Type B pancreatic cell (in vitro differentiated cells): ENCODE measurements at regions not wholly inside any gene's neighbourhood (a gene's known extent, or its start where the extent isn't known, plus 50 kb on each side); places are given as distances from the start of the nearest gene placed in this dataset.
"Not testable (repeated sequence)": the region's sequence is repeated elsewhere in the genome, so short reads cannot be mapped to it uniquely, and the experiment has no call there.

Experiments
- DNase-seq: peaks from one replicate; pipeline ENCODE4 v3.0.0; 2021; ENCODE audit warnings: mixed read lengths; ENCODE audit not compliant: unreplicated experiment; ENCODE audit errors: extremely low spot score
- H3K27ac Mint-ChIP-seq: 2 replicates; pipeline ENCODE4 v1.8.0; 2021; ENCODE audit warnings: mild to moderate bottlenecking, mixed read lengths
- H3K27me3 Mint-ChIP-seq: 2 replicates; pipeline ENCODE4 v1.8.0; 2021; ENCODE audit warnings: mixed read lengths
- H3K36me3 Mint-ChIP-seq: 2 replicates; pipeline ENCODE4 v1.8.0; 2021; ENCODE audit warnings: mixed read lengths
- H3K4me1 Mint-ChIP-seq: one replicate; pipeline ENCODE4 v1.8.0; 2021; ENCODE audit warnings: mixed read lengths; ENCODE audit not compliant: unreplicated experiment
- H3K4me3 Mint-ChIP-seq: 2 replicates; pipeline ENCODE4 v1.8.0; 2021; ENCODE audit warnings: mild to moderate bottlenecking, mixed read lengths
- H3K9me3 Mint-ChIP-seq: 2 replicates; pipeline ENCODE4 v1.8.0; 2021; ENCODE audit warnings: mixed read lengths
- TF ChIP-seq, protein P1 (sequence below): fragments of 200-600 bp; sonication (generic); conservative IDR thresholded peaks from 2 replicates; pipeline ENCODE4 v1.5.0; 2021; ENCODE audit warnings: antibody characterized with exemption, mild to moderate bottlenecking

DNA sequence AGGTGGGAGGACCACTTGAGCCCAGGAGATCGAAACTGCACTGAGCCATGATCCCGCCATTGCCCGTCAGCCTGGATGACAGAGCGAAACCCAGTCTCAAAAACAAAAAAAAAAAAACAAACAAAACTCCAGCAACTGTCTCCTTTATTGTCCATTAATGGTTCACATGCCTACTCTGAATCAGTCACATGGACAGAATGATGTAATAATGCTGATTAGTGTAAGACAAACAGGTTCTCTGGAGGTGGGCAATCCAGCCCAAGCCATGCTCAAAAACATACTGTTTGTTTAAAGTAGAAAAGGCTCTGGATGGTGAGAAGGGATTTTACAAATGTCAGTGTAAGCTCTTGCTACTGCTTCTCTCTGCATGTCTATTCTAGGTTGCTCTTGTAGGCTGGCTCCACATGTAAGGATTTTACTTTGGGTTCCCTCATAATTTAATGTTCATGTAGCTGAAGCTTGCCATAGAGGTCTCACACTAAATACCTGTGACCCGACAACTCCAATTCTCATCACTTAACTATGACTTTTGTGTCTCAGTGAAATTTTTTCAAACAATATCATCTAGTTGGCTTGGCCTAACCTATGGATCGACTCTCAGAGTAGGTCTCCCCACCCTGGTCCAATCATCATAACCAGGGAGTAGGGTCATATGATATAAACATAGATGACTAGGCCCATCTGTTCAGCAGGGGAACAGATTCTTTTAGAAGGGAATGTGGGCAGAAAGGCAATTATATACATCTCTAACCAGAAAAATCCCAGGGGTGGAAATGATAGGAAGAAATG lies 83.9 kb upstream of the SLC39A10 start:
- no peak for DNase-seq
- no peaks in the 10 kb centered on the region for H3K36me3 Mint-ChIP-seq

DNA sequence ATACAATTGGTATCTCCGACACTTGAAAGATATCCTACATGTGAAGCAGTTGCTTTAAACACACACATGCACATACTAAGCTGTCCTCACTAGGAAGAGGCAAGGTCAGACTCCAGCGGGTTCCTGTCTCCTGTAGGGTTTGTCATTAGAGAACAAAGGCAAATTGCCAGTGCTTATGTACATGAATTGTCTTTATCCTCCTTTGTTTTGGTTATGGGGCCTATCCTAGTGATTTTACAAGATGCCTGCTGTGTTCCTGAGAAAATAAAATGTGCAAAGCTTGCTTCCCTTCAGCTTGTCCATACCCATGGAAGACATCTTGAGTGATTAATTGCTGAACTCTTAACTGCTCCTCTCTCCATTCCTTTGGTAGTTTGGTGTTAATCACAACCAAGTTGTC lies 86.7 kb upstream of the SLC39A10 start:
- Mint-ChIP-seq H3K27me3 (no peaks in the 10 kb centered on the region), H3K9me3 (no peaks in the 10 kb centered on the region), H3K4me1 (peaks cover 6% of the 10 kb centered on the region), H3K27ac (no peak overlapping the region), H3K4me3 (no peak overlapping the region), H3K36me3 (no peaks in the 10 kb centered on the region)
- no peak for DNase-seq
- TF ChIP-seq, protein P1, sequence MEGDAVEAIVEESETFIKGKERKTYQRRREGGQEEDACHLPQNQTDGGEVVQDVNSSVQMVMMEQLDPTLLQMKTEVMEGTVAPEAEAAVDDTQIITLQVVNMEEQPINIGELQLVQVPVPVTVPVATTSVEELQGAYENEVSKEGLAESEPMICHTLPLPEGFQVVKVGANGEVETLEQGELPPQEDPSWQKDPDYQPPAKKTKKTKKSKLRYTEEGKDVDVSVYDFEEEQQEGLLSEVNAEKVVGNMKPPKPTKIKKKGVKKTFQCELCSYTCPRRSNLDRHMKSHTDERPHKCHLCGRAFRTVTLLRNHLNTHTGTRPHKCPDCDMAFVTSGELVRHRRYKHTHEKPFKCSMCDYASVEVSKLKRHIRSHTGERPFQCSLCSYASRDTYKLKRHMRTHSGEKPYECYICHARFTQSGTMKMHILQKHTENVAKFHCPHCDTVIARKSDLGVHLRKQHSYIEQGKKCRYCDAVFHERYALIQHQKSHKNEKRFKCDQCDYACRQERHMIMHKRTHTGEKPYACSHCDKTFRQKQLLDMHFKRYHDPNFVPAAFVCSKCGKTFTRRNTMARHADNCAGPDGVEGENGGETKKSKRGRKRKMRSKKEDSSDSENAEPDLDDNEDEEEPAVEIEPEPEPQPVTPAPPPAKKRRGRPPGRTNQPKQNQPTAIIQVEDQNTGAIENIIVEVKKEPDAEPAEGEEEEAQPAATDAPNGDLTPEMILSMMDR, result no peak

More for the DNA sequence above, 83.9 kb upstream of the SLC39A10 start:
- Mint-ChIP-seq H3K9me3 (no peaks in the 10 kb centered on the region), H3K4me3 (no peak overlapping the region), H3K27ac (no peak overlapping the region), H3K4me1 (peaks cover 6% of the 10 kb centered on the region), H3K27me3 (no peaks in the 10 kb centered on the region)
- TF ChIP-seq, protein P1, result no peak

DNA sequence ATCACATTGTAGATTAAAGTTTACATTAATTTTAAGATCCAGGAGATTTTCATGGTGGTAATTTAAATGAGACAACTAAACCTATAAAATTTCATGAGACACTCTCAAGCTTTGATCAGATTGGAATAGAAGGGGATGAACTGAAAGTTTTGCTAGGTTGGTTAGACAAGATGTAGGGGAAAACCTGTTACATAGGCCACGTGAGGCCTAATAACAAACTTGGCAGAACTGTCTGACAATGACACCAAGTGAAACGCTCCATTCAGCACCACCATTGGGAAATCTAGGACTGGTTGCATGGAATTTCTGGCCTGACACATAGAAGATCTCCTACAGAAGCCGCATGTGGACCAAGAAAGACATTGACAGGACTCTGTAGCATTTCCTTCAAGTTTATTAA lies 87.8 kb upstream of the SLC39A10 start:
- no peak overlapping the region for H3K4me3 Mint-ChIP-seq
- no peak for DNase-seq
- no peaks in the 10 kb centered on the region for H3K36me3 Mint-ChIP-seq
- H3K27ac Mint-ChIP-seq, result no peak overlapping the region
- H3K4me1 Mint-ChIP-seq, result peaks cover 6% of the 10 kb centered on the region
- H3K9me3 Mint-ChIP-seq, result no peaks in the 10 kb centered on the region
- no peaks in the 10 kb centered on the region for H3K27me3 Mint-ChIP-seq
- TF ChIP-seq, protein P1, result no peak

DNA sequence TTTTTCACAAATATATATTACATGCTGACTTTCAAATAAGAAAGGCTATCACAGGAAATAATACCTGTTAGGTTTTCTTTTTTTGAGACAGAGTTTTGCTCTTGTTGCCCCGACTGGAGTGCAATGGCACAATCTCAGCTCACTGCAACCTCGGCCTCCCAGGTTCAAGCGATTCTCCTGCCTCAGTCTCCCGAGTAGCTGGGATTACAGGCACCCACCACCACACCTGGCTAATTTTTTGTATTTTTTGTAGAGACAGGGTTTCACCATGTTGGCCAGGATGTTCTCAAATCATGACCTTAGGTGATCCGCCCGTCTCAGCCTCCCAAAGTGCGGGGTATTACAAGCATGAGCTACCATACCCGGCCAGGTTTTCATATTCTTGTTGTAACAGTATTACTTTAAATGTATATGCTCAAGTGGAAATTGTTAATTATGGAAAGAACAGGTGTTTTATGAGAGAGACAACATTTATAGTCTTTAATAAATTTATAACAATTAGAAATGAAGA lies 92.3 kb upstream of the SLC39A10 start:
- H3K9me3 Mint-ChIP-seq, H3K27ac Mint-ChIP-seq, DNase-seq, H3K36me3 Mint-ChIP-seq, H3K4me1 Mint-ChIP-seq, H3K4me3 Mint-ChIP-seq, H3K27me3 Mint-ChIP-seq: not testable (repeated sequence)

DNA sequence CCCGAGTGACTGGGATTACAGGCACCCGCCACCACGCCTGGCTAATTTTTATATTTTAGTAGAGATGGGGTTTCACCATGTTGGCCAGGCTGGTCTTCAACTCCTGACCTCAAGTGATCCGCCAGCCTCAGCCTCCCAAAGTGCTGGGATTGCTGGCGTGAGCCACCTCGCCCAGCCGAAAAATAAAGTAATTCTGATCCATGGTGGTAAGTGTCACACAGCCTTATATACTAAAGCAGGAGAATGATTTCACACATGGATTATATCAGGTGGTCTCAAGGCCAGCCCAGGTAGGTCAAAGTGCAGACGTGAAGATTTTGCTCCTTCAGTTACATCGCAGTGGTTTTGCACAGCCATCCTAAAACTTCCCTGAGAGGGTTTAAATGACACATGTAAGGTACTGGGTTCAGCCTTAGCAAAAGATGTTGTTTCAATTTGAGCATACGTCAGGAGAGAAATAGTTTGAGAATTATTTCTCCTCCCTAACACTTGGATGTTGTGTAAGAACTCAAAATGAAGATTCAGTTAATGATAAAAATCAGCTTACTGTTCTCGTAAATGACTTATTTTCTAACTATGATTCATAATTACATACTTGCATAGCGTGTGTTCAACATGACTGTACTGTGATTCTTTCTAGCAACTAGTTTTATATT lies 93.0 kb upstream of the SLC39A10 start:
- H3K4me1 Mint-ChIP-seq, result no peaks in the 10 kb centered on the region
- H3K4me3 Mint-ChIP-seq, result no peak overlapping the region
- TF ChIP-seq, protein P1, result no peak
- DNase-seq, result no peak
- H3K36me3 Mint-ChIP-seq, result no peaks in the 10 kb centered on the region
- H3K9me3 Mint-ChIP-seq, result no peaks in the 10 kb centered on the region
- no peaks in the 10 kb centered on the region for H3K27me3 Mint-ChIP-seq
- no peak overlapping the region for H3K27ac Mint-ChIP-seq
